Activated CD4-positive, alpha-beta T cell treated with anti-CD3 and anti-CD28 coated beads, Interleukin-2, Interleukin-4, amounts not matched to agents 100 ng/mL and 50 ng/mL, durations not matched to agents 16 hours and 8 hours (primary cell): ENCODE measurements at regions not wholly inside any gene's neighbourhood (a gene's known extent, or its start where the extent isn't known, plus 50 kb on each side); places are given as distances from the start of the nearest gene placed in this dataset.

Experiments
- DNase-seq: peaks from one replicate; pipeline ENCODE4 v3.0.0-alpha.2; 2020; ENCODE audit warnings: low spot score

- DNase-seq, result no peak
These were observed 190.8 kb upstream of the PRKCQ start for GRCh38 chr10:6770846-6771245.

GRCh38 chr10:6769704-6770417 is 189.8 kb upstream of the PRKCQ start:
- no peak for DNase-seq

GRCh38 chr10:6766131-6766801 is 186.2 kb upstream of the PRKCQ start:
- DNase-seq, result no peak

GRCh38 chr10:6763423-6763822 is 183.3 kb upstream of the PRKCQ start:
- DNase-seq, result no peak

GRCh38 chr10:6763001-6763400 is 182.9 kb upstream of the PRKCQ start:
- DNase-seq, result no peak

GRCh38 chr10:6759961-6760360 is 179.9 kb upstream of the PRKCQ start:
- DNase-seq, result no peak

GRCh38 chr10:6757158-6757557 is 177.1 kb upstream of the PRKCQ start:
- DNase-seq, result no peak

GRCh38 chr10:6756716-6757115 is 176.6 kb upstream of the PRKCQ start:
- DNase-seq, result no peak

GRCh38 chr10:6755781-6756460 is 175.8 kb upstream of the PRKCQ start:
- DNase-seq, result no peak

GRCh38 chr10:6753644-6754043 is 173.6 kb upstream of the PRKCQ start:
- DNase-seq, result no peak

- no peak for DNase-seq
These were observed 171.3 kb upstream of the PRKCQ start for GRCh38 chr10:6751363-6751762.

GRCh38 chr10:6748981-6749635 is 169.0 kb upstream of the PRKCQ start:
- DNase-seq, result no peak

GRCh38 chr10:6748029-6748428 is 168.0 kb upstream of the PRKCQ start:
- DNase-seq, result no peak

- DNase-seq, result no peak
These were observed 166.7 kb upstream of the PRKCQ start for GRCh38 chr10:6746782-6747181.

GRCh38 chr10:6743291-6743849 is 163.3 kb upstream of the PRKCQ start:
- DNase-seq, result no peak

GRCh38 chr10:6741541-6741941 is 161.5 kb upstream of the PRKCQ start:
- no peak for DNase-seq

GRCh38 chr10:6739530-6740174 is 159.6 kb upstream of the PRKCQ start:
- DNase-seq, result no peak

GRCh38 chr10:6738112-6738768 is 158.2 kb upstream of the PRKCQ start:
- DNase-seq, result no peak

GRCh38 chr10:6737758-6738111 is 157.7 kb upstream of the PRKCQ start:
- no peak for DNase-seq

- no peak for DNase-seq
These were observed 157.1 kb upstream of the PRKCQ start for GRCh38 chr10:6737080-6737641.

GRCh38 chr10:6734286-6734685 is 154.2 kb upstream of the PRKCQ start:
- no peak for DNase-seq
